OCI-M2 (cell line): ENCODE measurements at regions not wholly inside any gene's neighbourhood (a gene's known extent, or its start where the extent isn't known, plus 50 kb on each side); places are given as distances from the start of the nearest gene placed in this dataset.
"Not testable (repeated sequence)": the region's sequence is repeated elsewhere in the genome, so short reads cannot be mapped to it uniquely, and the experiment has no call there.

Experiments
- DNase-seq: peaks from one replicate; lab custom pipeline; 2025; ENCODE audit not compliant: unreplicated experiment; lab: John Stamatoyannopoulos, UW

- DNase-seq, result no peak
Measured at GRCh38 chr2:21194147-21194546, 70.4 kb downstream of the TDRD15 start.

GRCh38 chr2:21194858-21195271 is 71.1 kb downstream of the TDRD15 start:
- DNase-seq, result no peak

- no peak for DNase-seq
Measured at GRCh38 chr2:21195326-21195725, 71.6 kb downstream of the TDRD15 start.

- DNase-seq, result no peak
Measured at GRCh38 chr2:21198637-21199036, 74.9 kb downstream of the TDRD15 start.

GRCh38 chr2:21203976-21204375 is 80.2 kb downstream of the TDRD15 start:
- no peak for DNase-seq

GRCh38 chr2:21214085-21214484 is 90.3 kb downstream of the TDRD15 start:
- not testable (repeated sequence) for DNase-seq

- no peak for DNase-seq
Measured at GRCh38 chr2:21217442-21217841, 93.7 kb downstream of the TDRD15 start.

- DNase-seq, result no peak
Measured at GRCh38 chr2:21220930-21221329, 97.2 kb downstream of the TDRD15 start.

- no peak for DNase-seq
Measured at GRCh38 chr2:21223618-21224017, 99.8 kb downstream of the TDRD15 start.

GRCh38 chr2:21228041-21228895 is 104.5 kb downstream of the TDRD15 start:
- DNase-seq, result peak; percentile 67

- DNase-seq, result no peak
Measured at GRCh38 chr2:21229302-21229701, 105.5 kb downstream of the TDRD15 start.

- DNase-seq, result no peak
Measured at GRCh38 chr2:21230140-21230539, 106.4 kb downstream of the TDRD15 start.

- no peak for DNase-seq
Measured at GRCh38 chr2:21231985-21232384, 108.2 kb downstream of the TDRD15 start.

- no peak for DNase-seq
Measured at GRCh38 chr2:21233194-21233593, 109.4 kb downstream of the TDRD15 start.

GRCh38 chr2:21234001-21234400 is 110.2 kb downstream of the TDRD15 start:
- no peak for DNase-seq

GRCh38 chr2:21234464-21235120 is 110.8 kb downstream of the TDRD15 start:
- DNase-seq, result no peak

- DNase-seq, result not testable (repeated sequence)
Measured at GRCh38 chr2:21239749-21240148, 116.0 kb downstream of the TDRD15 start.

GRCh38 chr2:21244161-21244560 is 120.4 kb downstream of the TDRD15 start:
- DNase-seq, result no peak

- peak; percentile 50 for DNase-seq
Measured at GRCh38 chr2:21245565-21245964, 121.8 kb downstream of the TDRD15 start.

GRCh38 chr2:21249367-21249766 is 125.6 kb downstream of the TDRD15 start:
- no peak for DNase-seq

GRCh38 chr2:21250673-21251072 is 126.9 kb downstream of the TDRD15 start:
- no peak for DNase-seq

GRCh38 chr2:21251216-21251980 is 127.6 kb downstream of the TDRD15 start:
- no peak for DNase-seq
